ENCODE measurements at regions not wholly inside any gene's neighbourhood (a gene's known extent, or its start where the extent isn't known, plus 50 kb on each side); places are given as distances from the start of the nearest gene placed in this dataset.

DNA sequence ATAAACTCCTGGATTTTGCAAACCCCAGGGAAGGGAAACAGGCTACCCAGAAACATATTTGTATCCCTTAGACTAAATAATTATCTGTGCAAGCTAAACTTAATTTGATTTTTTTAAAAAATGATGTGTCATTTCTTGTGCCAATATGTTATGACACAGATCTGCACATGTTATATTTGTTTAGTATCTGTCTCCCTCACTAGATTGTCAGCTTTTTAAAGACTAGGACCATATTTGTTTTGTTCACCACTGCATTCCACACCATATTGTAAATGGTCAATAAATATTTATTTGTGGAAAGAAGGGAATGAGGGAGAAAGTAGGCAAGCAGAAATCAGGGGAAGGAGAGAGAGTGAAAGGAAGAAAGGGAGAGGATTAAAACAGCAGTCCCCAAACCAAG, 143.3 kb upstream of the TNPO1 start:
- Histone ChIP-seq H3K9me3 (ENCODE audit: low read depth) (no peaks in the 10 kb centered on the region), H3K36me3 (no peaks in the 10 kb centered on the region), H3K27me3 (no peaks in the 10 kb centered on the region), H3K4me1 (ENCODE audit: low read depth) (no peaks in the 10 kb centered on the region), H3K27ac (no peak overlapping the region), H3K4me3 (no peak overlapping the region)
- DNase-seq (ENCODE audit: low read depth in 1 of 2, low spot score in 1 of 2), result no peak
- TF ChIP-seq, protein P1, sequence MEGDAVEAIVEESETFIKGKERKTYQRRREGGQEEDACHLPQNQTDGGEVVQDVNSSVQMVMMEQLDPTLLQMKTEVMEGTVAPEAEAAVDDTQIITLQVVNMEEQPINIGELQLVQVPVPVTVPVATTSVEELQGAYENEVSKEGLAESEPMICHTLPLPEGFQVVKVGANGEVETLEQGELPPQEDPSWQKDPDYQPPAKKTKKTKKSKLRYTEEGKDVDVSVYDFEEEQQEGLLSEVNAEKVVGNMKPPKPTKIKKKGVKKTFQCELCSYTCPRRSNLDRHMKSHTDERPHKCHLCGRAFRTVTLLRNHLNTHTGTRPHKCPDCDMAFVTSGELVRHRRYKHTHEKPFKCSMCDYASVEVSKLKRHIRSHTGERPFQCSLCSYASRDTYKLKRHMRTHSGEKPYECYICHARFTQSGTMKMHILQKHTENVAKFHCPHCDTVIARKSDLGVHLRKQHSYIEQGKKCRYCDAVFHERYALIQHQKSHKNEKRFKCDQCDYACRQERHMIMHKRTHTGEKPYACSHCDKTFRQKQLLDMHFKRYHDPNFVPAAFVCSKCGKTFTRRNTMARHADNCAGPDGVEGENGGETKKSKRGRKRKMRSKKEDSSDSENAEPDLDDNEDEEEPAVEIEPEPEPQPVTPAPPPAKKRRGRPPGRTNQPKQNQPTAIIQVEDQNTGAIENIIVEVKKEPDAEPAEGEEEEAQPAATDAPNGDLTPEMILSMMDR (IDR thresholded peaks at IDR 0.05; ENCODE audit: low read depth, low read length), result no peak

DNA sequence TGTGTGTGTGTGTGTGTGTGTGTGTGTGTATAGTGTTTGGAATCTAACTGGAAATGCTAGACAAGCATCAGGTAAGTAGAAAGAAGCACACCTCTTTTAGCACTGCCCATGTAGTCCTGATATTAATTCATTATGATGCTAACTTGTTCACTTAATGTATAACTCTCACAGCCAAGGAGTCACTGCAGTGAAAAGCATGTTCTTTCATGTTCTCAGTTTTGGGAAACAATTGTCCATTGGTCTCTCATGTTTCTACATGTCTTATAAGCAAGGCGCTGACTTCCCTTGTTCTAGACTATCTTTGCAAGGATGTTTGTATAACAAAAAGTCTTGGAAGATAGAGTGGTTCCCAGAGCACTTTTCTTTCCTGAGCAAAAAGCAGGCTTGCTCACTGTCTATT, 148.8 kb upstream of the TNPO1 start:
- Histone ChIP-seq H3K27ac (no peak overlapping the region), H3K9me3 (ENCODE audit: low read depth) (no peaks in the 10 kb centered on the region), H3K4me1 (ENCODE audit: low read depth) (no peaks in the 10 kb centered on the region), H3K27me3 (no peaks in the 10 kb centered on the region), H3K36me3 (no peaks in the 10 kb centered on the region), H3K4me3 (no peak overlapping the region)
- DNase-seq (ENCODE audit: low read depth in 1 of 2, low spot score in 1 of 2), result no peak
- TF ChIP-seq, protein P1 (IDR thresholded peaks at IDR 0.05; ENCODE audit: low read depth, low read length), result no peak

DNA sequence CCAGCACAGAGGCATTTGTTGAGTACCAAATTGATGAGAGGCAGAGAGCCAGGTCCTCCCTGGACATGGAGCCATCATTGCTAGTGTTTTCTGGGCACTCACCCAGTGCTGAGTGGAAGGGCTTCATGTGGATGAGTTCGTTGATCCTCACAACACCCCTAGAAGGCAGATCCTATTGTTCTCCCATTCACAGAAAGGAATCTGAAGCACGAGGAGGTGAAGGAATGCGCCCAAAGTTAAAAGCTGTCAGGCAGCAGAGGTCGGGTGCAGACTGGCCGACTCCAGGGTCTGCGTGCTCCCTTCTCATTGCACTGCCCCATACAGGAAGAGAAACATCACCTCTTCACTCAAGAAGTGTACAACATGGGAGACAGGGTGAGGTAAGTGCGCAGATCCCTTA, 153.5 kb upstream of the TNPO1 start:
- no peaks in the 10 kb centered on the region for H3K4me1 ChIP-seq (ENCODE audit: low read depth)
- no peaks in the 10 kb centered on the region for H3K9me3 ChIP-seq (ENCODE audit: low read depth)
- no peak overlapping the region for H3K4me3 ChIP-seq
- no peak for DNase-seq (ENCODE audit: low read depth in 1 of 2, low spot score in 1 of 2)
- no peaks in the 10 kb centered on the region for H3K36me3 ChIP-seq
- no peak overlapping the region for H3K27ac ChIP-seq
- TF ChIP-seq, protein P1 (IDR thresholded peaks at IDR 0.05; ENCODE audit: low read depth, low read length), result no peak
- no peaks in the 10 kb centered on the region for H3K27me3 ChIP-seq

DNA sequence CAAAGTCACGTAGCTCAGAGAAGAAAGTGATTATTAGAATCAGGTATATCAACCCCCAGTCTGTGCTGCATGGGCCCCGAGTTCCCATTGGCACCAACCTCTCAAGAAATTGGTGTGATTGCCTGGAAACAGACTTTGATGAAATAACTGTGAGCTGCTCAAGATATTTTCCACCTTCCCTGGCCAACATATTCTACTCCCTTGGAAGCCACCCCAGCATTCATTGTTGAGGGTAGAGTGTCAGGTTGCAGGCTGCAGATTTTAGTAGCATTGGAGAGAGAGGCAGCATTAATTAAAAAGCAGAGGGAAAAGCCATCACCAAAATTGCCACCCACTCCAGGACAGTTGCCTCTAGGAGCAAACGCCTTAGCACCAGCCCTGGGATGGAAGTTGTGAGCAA, 154.2 kb upstream of the TNPO1 start:
- TF ChIP-seq, protein P1 (IDR thresholded peaks at IDR 0.05; ENCODE audit: low read depth, low read length), result no peak

DNA sequence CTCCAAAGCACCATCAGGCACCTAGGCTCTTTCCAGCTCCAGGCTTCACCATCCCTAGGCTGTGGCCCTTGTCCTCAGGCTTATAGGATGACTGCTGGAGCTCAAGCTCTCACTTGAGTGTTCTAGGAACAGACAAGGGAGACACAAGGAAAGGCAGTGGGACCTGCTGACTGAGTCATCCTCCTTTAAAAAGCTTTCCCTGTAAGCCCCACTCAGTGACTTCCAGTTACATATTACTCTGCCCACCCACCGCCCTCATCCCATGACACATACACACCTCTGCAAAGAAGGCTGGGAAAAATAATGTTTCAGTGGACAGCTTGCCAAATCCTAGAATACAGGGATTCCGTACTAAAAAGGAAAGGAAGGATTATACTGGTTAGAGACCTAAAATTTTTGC, 154.2 kb upstream of the ZNF366 start:
- TF ChIP-seq, protein P1 (IDR thresholded peaks at IDR 0.05; ENCODE audit: low read depth, low read length), result no peak
- Histone ChIP-seq H3K4me1 (ENCODE audit: low read depth) (no peaks in the 10 kb centered on the region), H3K9me3 (ENCODE audit: low read depth) (no peaks in the 10 kb centered on the region), H3K36me3 (no peaks in the 10 kb centered on the region), H3K27me3 (no peaks in the 10 kb centered on the region), H3K27ac (no peak overlapping the region), H3K4me3 (no peak overlapping the region)
- no peak for DNase-seq (ENCODE audit: low read depth in 1 of 2, low spot score in 1 of 2)

More for the DNA sequence above, 154.2 kb upstream of the TNPO1 start:
- Histone ChIP-seq H3K27me3 (no peaks in the 10 kb centered on the region), H3K27ac (no peak overlapping the region), H3K36me3 (no peaks in the 10 kb centered on the region), H3K4me3 (no peak overlapping the region), H3K9me3 (ENCODE audit: low read depth) (no peaks in the 10 kb centered on the region), H3K4me1 (ENCODE audit: low read depth) (no peaks in the 10 kb centered on the region)
- DNase-seq (ENCODE audit: low read depth in 1 of 2, low spot score in 1 of 2), result no peak

DNA sequence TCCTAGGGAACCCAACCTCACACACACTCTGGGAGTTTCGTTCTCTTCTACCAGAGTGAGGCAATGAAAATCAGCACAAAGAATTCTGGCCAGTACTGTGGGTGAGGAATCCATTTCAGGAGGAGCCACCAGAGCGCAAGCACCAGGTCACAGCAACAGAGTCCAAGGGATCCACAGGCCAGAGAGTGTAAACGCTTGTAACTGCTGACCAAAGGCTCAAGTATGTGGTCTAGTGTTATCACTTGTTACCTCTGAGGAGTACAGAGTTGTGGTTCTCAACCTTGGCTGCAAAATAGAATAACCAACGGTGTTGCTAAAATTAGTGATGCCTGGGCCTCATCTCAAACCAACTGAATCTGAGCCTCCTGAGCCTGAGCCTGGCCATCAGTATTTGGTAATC, 152.5 kb upstream of the ZNF366 start:
- no peak for DNase-seq (ENCODE audit: low read depth in 1 of 2, low spot score in 1 of 2)
- no peaks in the 10 kb centered on the region for H3K4me1 ChIP-seq (ENCODE audit: low read depth)
- TF ChIP-seq, protein P1 (IDR thresholded peaks at IDR 0.05; ENCODE audit: low read depth, low read length), result no peak
- no peaks in the 10 kb centered on the region for H3K27me3 ChIP-seq
- H3K36me3 ChIP-seq, result no peaks in the 10 kb centered on the region
- no peak overlapping the region for H3K27ac ChIP-seq
- H3K4me3 ChIP-seq, result no peak overlapping the region
- H3K9me3 ChIP-seq (ENCODE audit: low read depth), result no peaks in the 10 kb centered on the region

Data from cardiac muscle cell (in vitro differentiated cells and primary cell).